Endothelial cell of umbilical vein (primary cell): ENCODE measurements at regions not wholly inside any gene's neighbourhood (a gene's known extent, or its start where the extent isn't known, plus 50 kb on each side); places are given as distances from the start of the nearest gene placed in this dataset.

Source experiments
- BruUV-seq: library from RNA; stranded (reverse); fragments of 400-500 nt; replicated peaks from 2 replicates; lab custom pipeline; 2021; lab: Mats Ljungman, UMichigan
- CTCF ChIA-PET: fragments of 300-600, 350-600 bp; sonication (Branson Sonifier 250); formaldehyde crosslinking; loops from one replicate; lab custom pipeline; 2021; ENCODE audit warnings: antibody characterized with exemption, inconsistent platforms; lab: Charles Lee
- POLR2A ChIA-PET: fragments of 300-600, 350-600 bp; sonication (Branson Sonifier 250); formaldehyde crosslinking; loops from one replicate; lab custom pipeline; 2021; ENCODE audit warnings: antibody characterized with exemption, inconsistent platforms; lab: Charles Lee
- DNase-seq: peaks from one replicate; pipeline ENCODE4 v3.0.0-alpha.2; 2011; ENCODE audit warnings: low read depth, low spot score
- FAIRE-seq: peaks from 2 replicates; lab custom pipeline; 2011; peaks lifted over from hg19 to GRCh38; lab: Jason Lieb, UNC
- H2AFZ ChIP-seq: 2 replicates; pipeline ENCODE4 v1.6.0; 2012; ENCODE audit warnings: low read depth, low read length, control low read depth, inconsistent platforms
- H3K27ac ChIP-seq: 2 replicates; pipeline ENCODE4 v1.5.1; 2011; ENCODE audit warnings: low read depth, mild to moderate bottlenecking, control low read depth, low read length, moderate library complexity; ENCODE audit not compliant: insufficient read depth
- H3K27me3 ChIP-seq, 2 experiments: 2 replicates each; pipeline versions ENCODE4 v1.6.0 to v1.6.1; 2011; ENCODE audit warnings: low read length in 2 of 2, mixed read lengths in 1 of 2; ENCODE audit not compliant: control insufficient read depth in 2 of 2, insufficient read depth in 2 of 2
- H3K36me3 ChIP-seq, 2 experiments: 2 replicates in 1 of 2; 3 replicates in 1 of 2; pipeline ENCODE4 v1.5.1; 2011; ENCODE audit warnings: low read length in 2 of 2, mild to moderate bottlenecking in 1 of 2, moderate library complexity in 1 of 2; ENCODE audit not compliant: control insufficient read depth in 2 of 2, insufficient read depth in 2 of 2; ENCODE audit errors: extremely low read depth in 1 of 2
- H3K4me1 ChIP-seq: 3 replicates; pipeline ENCODE4 v1.5.1; 2011; ENCODE audit warnings: mild to moderate bottlenecking, low read length; ENCODE audit not compliant: control insufficient read depth, insufficient read depth; ENCODE audit errors: extremely low read depth
- H3K4me2 ChIP-seq: 2 replicates; pipeline ENCODE4 v1.6.1; 2011; ENCODE audit warnings: low read length, control low read depth, mixed read lengths; ENCODE audit not compliant: insufficient read depth
- H3K4me3 ChIP-seq, 3 experiments: fragments of 200-600 bp in 1 of 3; sonication (generic), shearing (Covaris generic) in 1 of 3; replicated peaks in 1 of 3; 2 replicates each; pipeline ENCODE4 v1.5.1; 2011 to 2016; ENCODE audit warnings: control low read depth in 3 of 3, low read length in 3 of 3, mild to moderate bottlenecking in 2 of 3, inconsistent platforms in 1 of 3, low read depth in 1 of 3, moderate library complexity in 1 of 3; ENCODE audit not compliant: insufficient read depth in 1 of 3
- H3K79me2 ChIP-seq: 2 replicates; pipeline ENCODE4 v1.6.0; 2012; ENCODE audit warnings: low read length, inconsistent platforms; ENCODE audit not compliant: control insufficient read depth, insufficient read depth
- H3K9ac ChIP-seq: replicated peaks from 2 replicates; pipeline ENCODE3; 2011; ENCODE audit warnings: low read length, control low read depth; ENCODE audit not compliant: insufficient read depth; ENCODE audit errors: extremely low read depth
- H3K9me1 ChIP-seq: replicated peaks from 3 replicates; pipeline ENCODE4 v1.6.0; 2011; ENCODE audit warnings: mild to moderate bottlenecking, low read length; ENCODE audit not compliant: control insufficient read depth, insufficient read depth; ENCODE audit errors: extremely low read depth
- H3K9me3 ChIP-seq: replicated peaks from 2 replicates; pipeline ENCODE4 v1.5.1; 2012; ENCODE audit warnings: low read length, inconsistent platforms; ENCODE audit not compliant: control insufficient read depth, insufficient read depth
- H4K20me1 ChIP-seq: replicated peaks from 2 replicates; pipeline ENCODE3; 2011; ENCODE audit warnings: mild to moderate bottlenecking, low read length; ENCODE audit not compliant: control insufficient read depth, insufficient read depth; ENCODE audit errors: extremely low read depth
- EZH2 ChIP-seq: IDR thresholded peaks from 2 replicates; pipeline ENCODE4 v1.6.1; 2012; ENCODE audit warnings: borderline replicate concordance, low read depth, mild to moderate bottlenecking, moderate library complexity, low read length, inconsistent platforms; ENCODE audit not compliant: severe bottlenecking
- FOS ChIP-seq: IDR thresholded peaks from 2 replicates; pipeline ENCODE4 v1.6.1; 2011; ENCODE audit warnings: mild to moderate bottlenecking, low read length, moderate library complexity, borderline replicate concordance; ENCODE audit not compliant: insufficient read depth
- GATA2 ChIP-seq: IDR thresholded peaks from 2 replicates; pipeline ENCODE4 v1.7.0; 2011; ENCODE audit warnings: low read depth, mild to moderate bottlenecking, moderate library complexity, mixed read lengths, low read length; ENCODE audit not compliant: insufficient read length, insufficient read depth
- dilution Hi-C: fragments of 300-500 bp; cut with MboI; formaldehyde crosslinking; loops from one replicate; pipeline ENCODE4 v1.15.0; 2019; ENCODE audit warnings: low sequenced_read_pairs; ENCODE audit not compliant: extremely low pct_ligation_motif_present
- intact Hi-C: fragments of 100-400 bp; cut with micrococcal nuclease; formaldehyde crosslinking; loops from one replicate; pipeline ENCODE4 v1.10.0; 2022
- TF ChIP-seq, protein P1 (sequence below): IDR thresholded peaks from 2 replicates; pipeline ENCODE4 v1.6.1; 2011; ENCODE audit not compliant: insufficient read depth, insufficient read length
- TF ChIP-seq, protein P2 (sequence below), 2 donors: IDR thresholded peaks; 1 replicate in 1 of 2; 2 replicates in 1 of 2; pipeline ENCODE4 v1.5.1; 2011; ENCODE audit warnings: low read length in 2 of 2, mild to moderate bottlenecking in 2 of 2, moderate library complexity in 2 of 2, control low read depth in 1 of 2, inconsistent platforms in 1 of 2, low read depth in 1 of 2; ENCODE audit not compliant: insufficient read depth in 1 of 2; ENCODE audit errors: extremely low read depth in 1 of 2

DNA sequence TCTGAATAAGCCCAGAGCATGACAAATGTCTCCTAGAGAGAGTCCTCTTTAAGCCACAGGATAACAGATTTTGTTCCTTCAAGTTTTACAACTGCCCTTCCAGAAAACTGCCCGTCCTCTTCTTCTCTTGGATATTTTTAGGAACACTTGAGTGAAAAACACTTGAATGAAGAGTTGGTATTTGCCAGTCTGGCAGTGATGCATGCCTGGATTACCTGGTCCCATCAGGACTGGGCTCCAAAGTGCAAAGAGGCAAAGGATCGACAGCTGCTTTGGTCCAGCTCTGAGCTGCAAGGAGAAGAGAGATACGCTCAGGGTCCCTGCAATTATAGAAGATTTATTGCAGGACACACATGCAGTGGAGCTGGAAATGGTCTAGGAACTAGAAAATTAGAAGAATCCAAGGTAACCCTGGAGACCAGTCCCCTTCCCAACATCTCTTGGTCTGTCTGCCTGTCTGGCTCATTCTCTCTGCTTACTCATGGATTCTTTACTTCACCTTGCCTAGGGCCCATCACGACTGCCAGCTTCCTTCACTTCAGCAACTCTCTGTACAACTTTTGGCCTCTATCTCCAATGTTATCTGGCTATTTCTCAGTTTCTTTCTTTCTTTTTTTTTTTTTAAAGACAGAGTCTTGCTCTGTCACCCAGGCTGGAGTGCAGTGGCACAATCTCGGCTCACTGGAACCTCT, 112.1 kb upstream of the SIX2 start:
- Histone ChIP-seq H3K27ac (no peak overlapping the region), H3K9ac (no peak overlapping the region), H2AFZ (no peak overlapping the region), H3K4me2 (no peak overlapping the region), H3K9me3 (no peaks in the 10 kb centered on the region), H3K79me2 (no peaks in the 10 kb centered on the region), H3K4me1 (no peaks in the 10 kb centered on the region), H3K4me3 (no peak overlapping the region), H3K9me1 (no peaks in the 10 kb centered on the region), H3K27me3 (no peaks in the 10 kb centered on the region), H3K36me3 (no peaks in the 10 kb centered on the region), H4K20me1 (no peaks in the 10 kb centered on the region)
- POLR2A ChIA-PET: no interaction called here
- dilution Hi-C loops (no loop called here), intact Hi-C loops (no loop called here)
- CTCF ChIA-PET: interaction anchor here (0.6 to 1.4 kb wide), 3 partner anchors 14 to 97 kb away, joined by 3 read pairs; no protein-coding TSS in a partner anchor
- no TSS peak for BruUV-seq
- FAIRE-seq: no peak
- no peak for DNase-seq
- TF ChIP-seq, protein P1, sequence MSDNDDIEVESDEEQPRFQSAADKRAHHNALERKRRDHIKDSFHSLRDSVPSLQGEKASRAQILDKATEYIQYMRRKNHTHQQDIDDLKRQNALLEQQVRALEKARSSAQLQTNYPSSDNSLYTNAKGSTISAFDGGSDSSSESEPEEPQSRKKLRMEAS: no peak
- TF ChIP-seq GATA2 (no peak), FOS (no peak), EZH2 (no peak)
- TF ChIP-seq, protein P2, sequence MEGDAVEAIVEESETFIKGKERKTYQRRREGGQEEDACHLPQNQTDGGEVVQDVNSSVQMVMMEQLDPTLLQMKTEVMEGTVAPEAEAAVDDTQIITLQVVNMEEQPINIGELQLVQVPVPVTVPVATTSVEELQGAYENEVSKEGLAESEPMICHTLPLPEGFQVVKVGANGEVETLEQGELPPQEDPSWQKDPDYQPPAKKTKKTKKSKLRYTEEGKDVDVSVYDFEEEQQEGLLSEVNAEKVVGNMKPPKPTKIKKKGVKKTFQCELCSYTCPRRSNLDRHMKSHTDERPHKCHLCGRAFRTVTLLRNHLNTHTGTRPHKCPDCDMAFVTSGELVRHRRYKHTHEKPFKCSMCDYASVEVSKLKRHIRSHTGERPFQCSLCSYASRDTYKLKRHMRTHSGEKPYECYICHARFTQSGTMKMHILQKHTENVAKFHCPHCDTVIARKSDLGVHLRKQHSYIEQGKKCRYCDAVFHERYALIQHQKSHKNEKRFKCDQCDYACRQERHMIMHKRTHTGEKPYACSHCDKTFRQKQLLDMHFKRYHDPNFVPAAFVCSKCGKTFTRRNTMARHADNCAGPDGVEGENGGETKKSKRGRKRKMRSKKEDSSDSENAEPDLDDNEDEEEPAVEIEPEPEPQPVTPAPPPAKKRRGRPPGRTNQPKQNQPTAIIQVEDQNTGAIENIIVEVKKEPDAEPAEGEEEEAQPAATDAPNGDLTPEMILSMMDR (IDR thresholded peaks at IDR 0.05; ENCODE audit: extremely low read depth in 1 of 2, insufficient read depth in 1 of 2, low read depth in 1 of 2, low read length in 2 of 2): no peak
